B cell (primary cell): ENCODE measurements at regions not wholly inside any gene's neighbourhood (a gene's known extent, or its start where the extent isn't known, plus 50 kb on each side); places are given as distances from the start of the nearest gene placed in this dataset.

ENCODE experiments used
- ATAC-seq: fragments of 200-7000 bp; cut with Tn5 transposase; one replicate; pipeline ENCODE4 v1.10.0; 2021; ENCODE audit warnings: low read depth, mild to moderate bottlenecking, moderate number of reproducible peaks, moderate library complexity
- CTCF ChIA-PET: fragments of 350-600 bp; sonication (Branson Sonifier 250); formaldehyde crosslinking; loops from one replicate; lab custom pipeline; 2021; ENCODE audit warnings: antibody characterized with exemption, inconsistent platforms; lab: Charles Lee
- POLR2A ChIA-PET: fragments of 350-600 bp; sonication (Branson Sonifier 250); formaldehyde crosslinking; loops from one replicate; lab custom pipeline; 2021; ENCODE audit warnings: antibody characterized with exemption; lab: Charles Lee
- DNase-seq: peaks from one replicate; pipeline ENCODE4 v3.0.0; 2013
- H2AFZ ChIP-seq: 2 replicates; pipeline ENCODE4 v1.6.1; 2012; ENCODE audit warnings: mild to moderate bottlenecking, low read depth, low read length; ENCODE audit not compliant: insufficient read depth, poor library complexity, severe bottlenecking
- H3K27ac ChIP-seq, 2 donors: 1 replicate in 1 of 2; 2 replicates in 1 of 2; pipeline ENCODE4 v1.5.1; 2012 to 2013; ENCODE audit warnings: low read length in 2 of 2, mild to moderate bottlenecking in 2 of 2, moderate library complexity in 1 of 2
- H3K27me3 ChIP-seq, 4 experiments: fragments of 200-600 bp in 1 of 4; sonication (generic) in 1 of 4; replicated peaks in 1 of 4; 1 replicate in 2 of 4; 2 replicates in 2 of 4; pipeline versions ENCODE4 v1.6.1 to v1.7.0; 2013 to 2016; ENCODE audit warnings: low read length in 3 of 4, mild to moderate bottlenecking in 2 of 4, mixed read lengths in 1 of 4, moderate library complexity in 1 of 4; ENCODE audit not compliant: insufficient read depth in 4 of 4, control insufficient read depth in 3 of 4; ENCODE audit errors: control extremely low read depth in 1 of 4
- H3K36me3 ChIP-seq, 2 experiments: replicated peaks in 1 of 2; 1 replicate in 1 of 2; 2 replicates in 1 of 2; pipeline versions ENCODE4 v1.6.1 to v1.7.1; 2013; ENCODE audit warnings: low read length in 1 of 2; ENCODE audit not compliant: insufficient read depth in 2 of 2, control insufficient read depth in 1 of 2; ENCODE audit errors: control extremely low read depth in 1 of 2, extremely low read depth in 1 of 2
- H3K4me1 ChIP-seq, 2 donors: fragments of 200-600 bp in 1 of 2; sonication (generic) in 1 of 2; 1 replicate in 1 of 2; 2 replicates in 1 of 2; pipeline versions ENCODE4 v1.5.1 to v1.6.1; 2013 to 2017; ENCODE audit warnings: low read length in 2 of 2; ENCODE audit not compliant: control insufficient read depth in 2 of 2, insufficient read depth in 2 of 2
- H3K4me2 ChIP-seq: replicated peaks from 2 replicates; pipeline ENCODE3; 2012; ENCODE audit warnings: mild to moderate bottlenecking, low read depth, low read length; ENCODE audit not compliant: poor library complexity, severe bottlenecking
- H3K4me3 ChIP-seq, 5 experiments: fragments of 200-600 bp in 1 of 5; sonication (generic) in 1 of 5; 1 replicate in 3 of 5; 2 replicates in 2 of 5; pipeline versions ENCODE4 v1.5.1 to v1.7.0; 2011 to 2016; ENCODE audit warnings: low read length in 4 of 5, mild to moderate bottlenecking in 4 of 5, low read depth in 2 of 5, control low read depth in 1 of 5, moderate library complexity in 1 of 5; ENCODE audit not compliant: insufficient read depth in 1 of 5; ENCODE audit errors: control extremely low read depth in 1 of 5, extremely low read depth in 1 of 5
- H3K79me2 ChIP-seq: fragments of 200-600 bp; sonication (generic); one replicate; pipeline ENCODE4 v1.6.0; 2016; ENCODE audit warnings: low read length; ENCODE audit not compliant: control insufficient read depth, insufficient read depth
- H3K9ac ChIP-seq: fragments of 200-600 bp; sonication (generic); 2 replicates; pipeline ENCODE4 v1.6.1; 2017; ENCODE audit warnings: mild to moderate bottlenecking, low read length, moderate library complexity
- H3K9me3 ChIP-seq, 3 donors: one replicate each; pipeline versions ENCODE4 v1.6.1 to v1.7.1; 2013; ENCODE audit warnings: low read length in 2 of 3; ENCODE audit not compliant: control insufficient read depth in 2 of 3, insufficient read depth in 1 of 3; ENCODE audit errors: control extremely low read depth in 1 of 3
- H4K20me1 ChIP-seq: 2 replicates; pipeline ENCODE4 v1.6.0; 2012; ENCODE audit warnings: mild to moderate bottlenecking, low read length; ENCODE audit not compliant: insufficient read depth, control insufficient read depth, poor library complexity, severe bottlenecking
- H3K27ac Mint-ChIP-seq: one replicate; pipeline ENCODE4 v1.8.0; 2021; ENCODE audit warnings: mixed read lengths
- H3K27me3 Mint-ChIP-seq: one replicate; pipeline ENCODE4 v1.8.0; 2021; ENCODE audit warnings: mixed read lengths
- H3K4me1 Mint-ChIP-seq: one replicate; pipeline ENCODE4 v1.8.0; 2021; ENCODE audit warnings: mixed read lengths
- H3K4me3 Mint-ChIP-seq: one replicate; pipeline ENCODE4 v1.8.0; 2021; ENCODE audit warnings: mixed read lengths
- H3K9me3 Mint-ChIP-seq: one replicate; pipeline ENCODE4 v1.8.0; 2022; ENCODE audit warnings: mixed read lengths; ENCODE audit not compliant: insufficient read depth
- EZH2 ChIP-seq: IDR thresholded peaks from 2 replicates; pipeline ENCODE4 v1.6.1; 2012; ENCODE audit warnings: borderline replicate concordance, low read depth, mild to moderate bottlenecking, moderate library complexity, low read length; ENCODE audit not compliant: insufficient read depth, poor library complexity, severe bottlenecking
- WGBS: methylation state at CpG from one replicate; pipeline ENCODE4 v1.1.5; 2013; ENCODE audit warnings: missing lambda C conversion rate; ENCODE audit not compliant: insufficient coverage; 5-methylcytosine and 5-hydroxymethylcytosine counted together
- intact Hi-C: fragments of 100-400 bp; cut with micrococcal nuclease; formaldehyde crosslinking; loops from one replicate; pipeline ENCODE4 v1.10.0; 2022
- TF ChIP-seq, protein P1 (sequence below): fragments of 200-600 bp; IDR thresholded peaks from one replicate; pipeline ENCODE4 v1.8.0; 2022; ENCODE audit warnings: antibody characterized with exemption, mild to moderate bottlenecking

DNA sequence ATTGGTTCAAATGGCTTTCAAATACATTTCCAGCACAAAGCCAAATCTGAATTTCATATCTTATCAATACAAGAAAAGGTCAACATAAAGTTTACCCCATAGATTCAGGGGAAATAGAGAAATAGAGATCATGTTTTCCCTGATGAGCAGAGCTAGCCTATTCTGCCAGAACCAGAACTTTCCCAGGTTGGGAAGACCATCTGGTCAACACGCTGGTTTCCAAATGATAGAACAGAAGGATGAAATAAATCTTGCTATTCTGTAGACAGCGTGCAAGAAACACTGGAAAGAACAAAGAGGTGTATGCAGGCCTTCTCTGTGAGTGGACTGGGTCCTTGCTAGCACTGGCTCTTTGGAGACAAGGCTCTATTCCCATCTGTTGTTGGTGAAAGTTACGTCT is 350.6 kb downstream of the NDFIP2 start:
- H3K4me1 Mint-ChIP-seq = no peaks in the 10 kb centered on the region
- Histone ChIP-seq H3K4me2 (no peak overlapping the region), H3K4me3 (no peak overlapping the region), H3K27me3 (no peaks in the 10 kb centered on the region), H3K9me3 (no peaks in the 10 kb centered on the region), H4K20me1 (no peaks in the 10 kb centered on the region), H3K9ac (no peak overlapping the region), H2AFZ (no peak overlapping the region), H3K36me3 (no peaks in the 10 kb centered on the region), H3K79me2 (no peaks in the 10 kb centered on the region), H3K4me1 (no peaks in the 10 kb centered on the region), H3K27ac (no peak overlapping the region)
- ChIA-PET POLR2A (no interaction called here), CTCF (no interaction called here)
- no peak overlapping the region for H3K4me3 Mint-ChIP-seq
- no peak overlapping the region for H3K27ac Mint-ChIP-seq
- H3K27me3 Mint-ChIP-seq = no peaks in the 10 kb centered on the region
- 83% methylated on average over 1 of the region's 3 CpGs for WGBS
- DNase-seq (no peak), ATAC-seq (no peak)
- no peaks in the 10 kb centered on the region for H3K9me3 Mint-ChIP-seq
- intact Hi-C loops = no loop called here
- TF ChIP-seq EZH2 = no peak
- TF ChIP-seq, protein P1, sequence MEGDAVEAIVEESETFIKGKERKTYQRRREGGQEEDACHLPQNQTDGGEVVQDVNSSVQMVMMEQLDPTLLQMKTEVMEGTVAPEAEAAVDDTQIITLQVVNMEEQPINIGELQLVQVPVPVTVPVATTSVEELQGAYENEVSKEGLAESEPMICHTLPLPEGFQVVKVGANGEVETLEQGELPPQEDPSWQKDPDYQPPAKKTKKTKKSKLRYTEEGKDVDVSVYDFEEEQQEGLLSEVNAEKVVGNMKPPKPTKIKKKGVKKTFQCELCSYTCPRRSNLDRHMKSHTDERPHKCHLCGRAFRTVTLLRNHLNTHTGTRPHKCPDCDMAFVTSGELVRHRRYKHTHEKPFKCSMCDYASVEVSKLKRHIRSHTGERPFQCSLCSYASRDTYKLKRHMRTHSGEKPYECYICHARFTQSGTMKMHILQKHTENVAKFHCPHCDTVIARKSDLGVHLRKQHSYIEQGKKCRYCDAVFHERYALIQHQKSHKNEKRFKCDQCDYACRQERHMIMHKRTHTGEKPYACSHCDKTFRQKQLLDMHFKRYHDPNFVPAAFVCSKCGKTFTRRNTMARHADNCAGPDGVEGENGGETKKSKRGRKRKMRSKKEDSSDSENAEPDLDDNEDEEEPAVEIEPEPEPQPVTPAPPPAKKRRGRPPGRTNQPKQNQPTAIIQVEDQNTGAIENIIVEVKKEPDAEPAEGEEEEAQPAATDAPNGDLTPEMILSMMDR = no peak

DNA sequence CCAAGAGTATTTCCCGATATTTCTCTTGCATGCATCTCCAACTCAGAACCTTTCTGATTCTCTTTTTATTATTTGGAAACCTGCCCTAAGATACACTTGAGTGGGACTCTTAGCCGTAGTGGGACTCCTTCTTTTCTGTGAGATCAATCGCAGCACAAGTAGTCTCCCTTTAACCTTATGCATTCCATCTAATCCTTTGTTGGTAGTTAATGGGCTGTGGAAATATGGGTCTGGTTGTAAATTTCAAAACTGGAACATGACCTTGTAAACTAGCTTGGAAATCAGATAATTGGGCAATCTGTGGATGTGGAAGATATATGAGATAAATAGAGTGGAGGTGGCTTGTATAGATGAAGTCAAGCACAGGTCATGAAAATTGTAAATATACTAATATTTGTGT is 350.0 kb downstream of the NDFIP2 start:
- intact Hi-C loops = no loop called here
- Histone ChIP-seq H4K20me1 (no peaks in the 10 kb centered on the region), H3K79me2 (no peaks in the 10 kb centered on the region), H3K9me3 (no peaks in the 10 kb centered on the region), H3K4me2 (no peak overlapping the region), H3K27ac (no peak overlapping the region), H3K4me1 (no peaks in the 10 kb centered on the region), H2AFZ (no peak overlapping the region), H3K36me3 (no peaks in the 10 kb centered on the region), H3K4me3 (no peak overlapping the region), H3K9ac (no peak overlapping the region), H3K27me3 (no peaks in the 10 kb centered on the region)
- Mint-ChIP-seq H3K4me1 (no peaks in the 10 kb centered on the region), H3K9me3 (no peaks in the 10 kb centered on the region), H3K27me3 (no peaks in the 10 kb centered on the region), H3K4me3 (no peak overlapping the region), H3K27ac (no peak overlapping the region)
- ChIA-PET POLR2A (no interaction called here), CTCF (no interaction called here)
- ATAC-seq (no peak), DNase-seq (no peak)
- 100% methylated on average over 1 of the region's 3 CpGs for WGBS
- no peak for TF ChIP-seq EZH2
- TF ChIP-seq, protein P1 = no peak
